ENCODE measurements at regions not wholly inside any gene's neighbourhood (a gene's known extent, or its start where the extent isn't known, plus 50 kb on each side); places are given as distances from the start of the nearest gene placed in this dataset.

GRCh38 chr1:17924578-17924977 is 169.4 kb downstream of the ACTL8 start:
- TF ChIP-seq, protein P1, sequence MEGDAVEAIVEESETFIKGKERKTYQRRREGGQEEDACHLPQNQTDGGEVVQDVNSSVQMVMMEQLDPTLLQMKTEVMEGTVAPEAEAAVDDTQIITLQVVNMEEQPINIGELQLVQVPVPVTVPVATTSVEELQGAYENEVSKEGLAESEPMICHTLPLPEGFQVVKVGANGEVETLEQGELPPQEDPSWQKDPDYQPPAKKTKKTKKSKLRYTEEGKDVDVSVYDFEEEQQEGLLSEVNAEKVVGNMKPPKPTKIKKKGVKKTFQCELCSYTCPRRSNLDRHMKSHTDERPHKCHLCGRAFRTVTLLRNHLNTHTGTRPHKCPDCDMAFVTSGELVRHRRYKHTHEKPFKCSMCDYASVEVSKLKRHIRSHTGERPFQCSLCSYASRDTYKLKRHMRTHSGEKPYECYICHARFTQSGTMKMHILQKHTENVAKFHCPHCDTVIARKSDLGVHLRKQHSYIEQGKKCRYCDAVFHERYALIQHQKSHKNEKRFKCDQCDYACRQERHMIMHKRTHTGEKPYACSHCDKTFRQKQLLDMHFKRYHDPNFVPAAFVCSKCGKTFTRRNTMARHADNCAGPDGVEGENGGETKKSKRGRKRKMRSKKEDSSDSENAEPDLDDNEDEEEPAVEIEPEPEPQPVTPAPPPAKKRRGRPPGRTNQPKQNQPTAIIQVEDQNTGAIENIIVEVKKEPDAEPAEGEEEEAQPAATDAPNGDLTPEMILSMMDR (IDR thresholded peaks at IDR 0.05 in 8 of 11, conservative IDR thresholded peaks at IDR 0.05 in 3 of 11) = no peak
- TF ChIP-seq POLR2A (IDR thresholded peaks at IDR 0.05) = no peak

Measured in spleen (tissue), 7 donors.